Suprapubic skin (tissue), 3 donors: ENCODE measurements at regions not wholly inside any gene's neighbourhood (a gene's known extent, or its start where the extent isn't known, plus 50 kb on each side); places are given as distances from the start of the nearest gene placed in this dataset.

Experiments
- CTCF ChIP-seq, 2 donors: fragments of 200-600 bp in 1 of 2; fragments of 450-650 bp in 1 of 2; sonication (generic) in 1 of 2; IDR thresholded peaks; one replicate each; pipeline ENCODE4 v1.5.1; 2016 to 2019; ENCODE audit warnings: antibody characterized with exemption in 2 of 2, mild to moderate bottlenecking in 1 of 2, moderate library complexity in 1 of 2
- POLR2AphosphoS5 ChIP-seq, 3 donors: sonication (generic); formaldehyde crosslinking; IDR thresholded peaks; one replicate each; pipeline ENCODE4 v1.6.1; 2017; ENCODE audit warnings: antibody characterized with exemption in 3 of 3

GRCh38 chr3:174767853-174768382, 91.2 kb upstream of the NAALADL2 start:
- TF ChIP-seq CTCF (IDR thresholded peaks at IDR 0.05) (no peak), POLR2AphosphoS5 (IDR thresholded peaks at IDR 0.05) (no peak)
